ENCODE measurements at regions not wholly inside any gene's neighbourhood (a gene's known extent, or its start where the extent isn't known, plus 50 kb on each side); places are given as distances from the start of the nearest gene placed in this dataset.

DNA sequence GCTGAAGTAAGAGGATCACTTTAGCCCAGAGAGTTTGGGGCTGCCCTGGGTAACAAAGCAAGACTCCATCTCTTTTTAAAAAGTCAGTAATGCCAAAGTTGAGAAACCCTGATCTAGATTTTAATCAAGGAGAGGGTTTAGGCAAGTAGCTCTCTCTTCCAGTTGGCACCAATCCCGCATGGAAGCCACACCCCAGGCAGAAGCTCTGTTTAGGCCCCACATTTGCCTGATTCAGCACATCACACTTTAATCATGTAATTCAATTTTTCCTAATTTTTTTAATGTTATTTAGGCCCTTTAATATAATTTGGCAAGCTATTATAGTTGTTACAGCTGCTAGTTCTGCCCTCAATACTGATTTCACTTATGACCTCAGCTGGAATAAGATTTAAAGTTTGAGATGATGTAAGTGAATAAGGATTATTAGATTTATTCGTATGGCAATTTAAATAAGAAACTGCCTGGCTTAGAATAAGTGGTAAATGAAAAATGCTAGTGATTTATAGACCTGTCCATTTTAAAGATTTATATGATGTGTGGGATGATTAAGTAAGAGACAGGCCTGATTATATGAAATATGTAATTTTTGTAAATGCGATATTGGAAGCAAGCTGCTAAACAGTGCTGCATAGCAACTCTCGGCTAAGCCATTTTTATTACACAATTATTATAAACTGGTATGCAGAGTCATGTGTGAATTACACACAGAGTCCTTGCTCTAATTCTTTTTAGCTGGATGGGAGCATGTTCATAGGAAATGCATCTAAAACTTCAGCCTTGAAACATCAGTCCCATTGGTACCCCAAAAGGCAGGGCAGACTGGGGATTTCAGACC is 80.2 kb upstream of the NFE2L3 start:
- DNase-seq, result peak in 1 of 2 donors; percentile 26
- Histone ChIP-seq H3K27ac (no peak overlapping the region), H3K27me3 (peaks cover 0 to 20% of the 10 kb centered on the region in 2 donors), H3K9me3 (no peaks in the 10 kb centered on the region), H3K4me3 (no peak overlapping the region), H3K36me3 (no peaks in the 10 kb centered on the region), H3K4me1 (no peaks in the 10 kb centered on the region)
- TF ChIP-seq CTCF (IDR thresholded peaks at IDR 0.05), result no peak
- intact Hi-C loops (cut with DNase I; ENCODE audit: low total_unique reads), result no loop called here

- peaks cover 0 to 27% of the 10 kb centered on the region in 2 donors for H3K27me3 ChIP-seq
- no peaks in the 10 kb centered on the region for H3K9me3 ChIP-seq
- no peak for DNase-seq
- TF ChIP-seq CTCF (IDR thresholded peaks at IDR 0.05), result no peak
- intact Hi-C loops (cut with DNase I; ENCODE audit: low total_unique reads), result no loop called here
- H3K36me3 ChIP-seq, result no peaks in the 10 kb centered on the region
- H3K4me3 ChIP-seq, result no peak overlapping the region
- H3K4me1 ChIP-seq, result no peaks in the 10 kb centered on the region
- H3K27ac ChIP-seq, result no peak overlapping the region
Measured at GRCh38 chr7:26073041-26073440, 79.0 kb upstream of the NFE2L3 start.

DNA sequence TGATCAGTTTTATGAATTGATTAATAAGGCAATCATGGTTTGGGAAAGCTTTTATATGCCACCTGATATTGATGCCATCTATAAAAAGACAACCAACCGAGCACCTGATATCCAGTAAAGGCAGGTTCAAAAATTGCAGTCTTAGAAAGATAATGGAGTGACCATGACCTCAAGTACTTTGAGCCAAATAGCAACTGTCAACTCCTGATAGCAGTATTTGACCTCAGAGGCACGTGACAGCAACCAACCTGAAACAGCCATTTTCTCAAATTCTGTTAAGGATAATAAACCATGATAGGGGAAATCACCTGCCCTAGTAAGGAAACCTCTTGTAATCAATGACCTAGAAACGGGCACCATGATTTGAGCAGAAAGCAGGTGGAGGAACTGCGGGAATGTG is 77.1 kb upstream of the NFE2L3 start:
- intact Hi-C loops (cut with DNase I; ENCODE audit: low total_unique reads), result no loop called here
- TF ChIP-seq CTCF (IDR thresholded peaks at IDR 0.05), result no peak
- DNase-seq, result no peak
- Histone ChIP-seq H3K4me3 (no peak overlapping the region), H3K27ac (no peak overlapping the region), H3K27me3 (peaks cover 0 to 42% of the 10 kb centered on the region in 2 donors), H3K36me3 (no peaks in the 10 kb centered on the region), H3K9me3 (no peaks in the 10 kb centered on the region), H3K4me1 (no peaks in the 10 kb centered on the region)

DNA sequence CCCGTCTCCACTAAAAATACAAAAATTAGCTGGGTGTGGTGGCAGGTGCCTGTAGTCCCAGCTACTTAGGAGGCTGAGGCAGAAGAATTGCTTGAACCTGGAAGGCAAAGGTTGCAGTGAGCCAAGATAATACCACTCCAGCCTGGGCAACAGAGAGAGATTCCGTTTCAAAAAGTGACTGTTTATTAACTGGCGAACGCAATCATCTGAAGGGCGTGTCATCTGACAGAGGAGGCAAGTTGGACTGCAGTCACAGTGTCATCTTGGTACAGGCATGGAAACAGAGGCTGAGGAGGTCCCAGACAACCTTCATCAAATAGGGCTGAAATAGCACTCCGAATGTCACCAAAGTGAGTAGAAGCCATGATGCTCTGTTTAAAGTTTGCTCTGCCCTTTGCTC is 75.3 kb upstream of the NFE2L3 start:
- no peak for DNase-seq
- no peak for TF ChIP-seq CTCF (IDR thresholded peaks at IDR 0.05)
- H3K9me3 ChIP-seq, result no peaks in the 10 kb centered on the region
- intact Hi-C loops (cut with DNase I; ENCODE audit: low total_unique reads), result no loop called here
- peaks cover 0 to 42% of the 10 kb centered on the region in 2 donors for H3K27me3 ChIP-seq
- H3K36me3 ChIP-seq, result no peaks in the 10 kb centered on the region
- no peaks in the 10 kb centered on the region for H3K4me1 ChIP-seq
- H3K4me3 ChIP-seq, result no peak overlapping the region
- no peak overlapping the region for H3K27ac ChIP-seq

- TF ChIP-seq CTCF (IDR thresholded peaks at IDR 0.05), result no peak
Measured at GRCh38 chr7:26078437-26079336, 73.3 kb upstream of the NFE2L3 start.

More at GRCh38 chr7:26078437-26079336, 73.3 kb upstream of the NFE2L3 start:
- intact Hi-C loops (cut with DNase I; ENCODE audit: low total_unique reads), result no loop called here
- Histone ChIP-seq H3K27ac (no peak overlapping the region), H3K9me3 (no peaks in the 10 kb centered on the region), H3K4me1 (no peaks in the 10 kb centered on the region), H3K27me3 (peaks cover 0 to 39% of the 10 kb centered on the region in 2 donors), H3K36me3 (no peaks in the 10 kb centered on the region), H3K4me3 (no peak overlapping the region)
- peak; percentile 72 for DNase-seq
